SU-DHL-6 (cell line): ENCODE measurements at regions not wholly inside any gene's neighbourhood (a gene's known extent, or its start where the extent isn't known, plus 50 kb on each side); places are given as distances from the start of the nearest gene placed in this dataset.

Source experiments
- H2AFZ ChIP-seq: fragments of 200-600 bp; sonication (generic); 2 replicates; pipeline ENCODE4 v1.6.1; 2014; ENCODE audit warnings: low read depth, mild to moderate bottlenecking, moderate library complexity, mixed read lengths, antibody characterized with exemption, low read length; ENCODE audit not compliant: severe bottlenecking
- H3F3A ChIP-seq: fragments of 200-600 bp; shearing (Covaris generic); 2 replicates; pipeline ENCODE4 v1.6.0; 2016; ENCODE audit warnings: antibody characterized with exemption, mild to moderate bottlenecking; ENCODE audit not compliant: insufficient read depth
- H3K27ac ChIP-seq: fragments of 200-600 bp; sonication (generic); 2 replicates; pipeline ENCODE4 v1.5.1; 2016; ENCODE audit warnings: low read depth, mild to moderate bottlenecking, low read length, moderate library complexity, mixed read lengths
- H3K27me3 ChIP-seq: fragments of 200-600 bp; sonication (generic), shearing (Covaris generic); 2 replicates; pipeline ENCODE4 v1.6.0; 2014; ENCODE audit warnings: mild to moderate bottlenecking, low read length
- H3K36me3 ChIP-seq: fragments of 200-600 bp; sonication (generic); 2 replicates; pipeline ENCODE4 v1.6.1; 2014; ENCODE audit warnings: mild to moderate bottlenecking, low read length, mixed read lengths
- H3K4me2 ChIP-seq: fragments of 300-600, 200-600 bp; shearing (Covaris generic), sonication (generic); 2 replicates; pipeline ENCODE4 v1.6.0; 2014; ENCODE audit warnings: low read length, low read depth, mild to moderate bottlenecking; ENCODE audit not compliant: poor library complexity, severe bottlenecking
- H3K4me3 ChIP-seq: fragments of 200-600 bp; sonication (generic); 2 replicates; pipeline ENCODE4 v1.5.1; 2014; ENCODE audit warnings: antibody characterized with exemption, low read length, mild to moderate bottlenecking, mixed read lengths; ENCODE audit not compliant: insufficient read depth, poor library complexity, severe bottlenecking
- H3K79me2 ChIP-seq: fragments of 200-600 bp; sonication (generic); 2 replicates; pipeline ENCODE4 v1.6.1; 2014; ENCODE audit warnings: mild to moderate bottlenecking, low read length, moderate library complexity; ENCODE audit not compliant: insufficient read depth
- H3K9ac ChIP-seq: fragments of 200-600 bp; sonication (generic); 2 replicates; pipeline ENCODE4 v1.7.0; 2014; ENCODE audit warnings: mild to moderate bottlenecking, low read length
- H3K9me2 ChIP-seq: fragments of 200-600 bp; sonication (generic); replicated peaks from 2 replicates; pipeline ENCODE4 v1.6.1; 2014; ENCODE audit warnings: low read length; ENCODE audit not compliant: insufficient read depth
- H3K9me3 ChIP-seq: fragments of 200-600 bp; sonication (generic); 2 replicates; pipeline ENCODE4 v1.6.1; 2014; ENCODE audit warnings: low read length, mixed read lengths; ENCODE audit not compliant: insufficient read depth
- H4K20me1 ChIP-seq: fragments of 200-600 bp; sonication (generic); 2 replicates; pipeline ENCODE4 v1.6.1; 2014; ENCODE audit warnings: low read depth, mild to moderate bottlenecking, antibody characterized with exemption, low read length, moderate library complexity, mixed read lengths
- CTCF ChIP-seq: fragments of 200-600 bp; sonication (generic); IDR thresholded peaks from one replicate; pipeline ENCODE4 v1.5.1; 2017; ENCODE audit warnings: antibody characterized with exemption, mild to moderate bottlenecking, low read length, moderate library complexity; ENCODE audit not compliant: insufficient read depth, poor library complexity, severe bottlenecking
- EZH2phosphoT487 ChIP-seq: fragments of 200-600 bp; sonication (generic), shearing (Covaris generic); conservative IDR thresholded peaks from 2 replicates; pipeline ENCODE4 v1.6.1; 2018; ENCODE audit warnings: mild to moderate bottlenecking, antibody characterized with exemption, low read length, moderate library complexity, mixed read lengths

GRCh38 chr2:19104503-19104902 is 253.9 kb downstream of the OSR1 start:
- Histone ChIP-seq H4K20me1 (no peaks in the 10 kb centered on the region), H3K27me3 (no peaks in the 10 kb centered on the region), H3K9me3 (no peaks in the 10 kb centered on the region), H3K9me2 (no peaks in the 10 kb centered on the region), H3K4me3 (no peak overlapping the region), H3K36me3 (no peaks in the 10 kb centered on the region), H3F3A (no peaks in the 10 kb centered on the region), H3K27ac (no peak overlapping the region), H3K9ac (no peak overlapping the region), H3K4me2 (no peak overlapping the region), H2AFZ (no peak overlapping the region), H3K79me2 (no peaks in the 10 kb centered on the region)
- TF ChIP-seq EZH2phosphoT487 (no peak), CTCF (no peak)

GRCh38 chr2:19102696-19103423 is 255.6 kb downstream of the OSR1 start:
- no peaks in the 10 kb centered on the region for H3F3A ChIP-seq
- H3K27me3 ChIP-seq, result no peaks in the 10 kb centered on the region
- H3K4me3 ChIP-seq, result no peak overlapping the region
- TF ChIP-seq EZH2phosphoT487 (no peak), CTCF (no peak)
- H3K4me2 ChIP-seq, result no peak overlapping the region
- H3K79me2 ChIP-seq, result no peaks in the 10 kb centered on the region
- H4K20me1 ChIP-seq, result no peaks in the 10 kb centered on the region
- no peaks in the 10 kb centered on the region for H3K9me2 ChIP-seq
- no peak overlapping the region for H2AFZ ChIP-seq
- no peaks in the 10 kb centered on the region for H3K9me3 ChIP-seq
- H3K36me3 ChIP-seq, result no peaks in the 10 kb centered on the region
- H3K27ac ChIP-seq, result no peak overlapping the region
- H3K9ac ChIP-seq, result no peak overlapping the region

- H3K9me2 ChIP-seq, result no peaks in the 10 kb centered on the region
- no peaks in the 10 kb centered on the region for H3K79me2 ChIP-seq
- H3K4me3 ChIP-seq, result no peak overlapping the region
- H3K9me3 ChIP-seq, result no peaks in the 10 kb centered on the region
- no peaks in the 10 kb centered on the region for H3F3A ChIP-seq
- no peaks in the 10 kb centered on the region for H4K20me1 ChIP-seq
- no peaks in the 10 kb centered on the region for H3K27me3 ChIP-seq
- no peak overlapping the region for H3K9ac ChIP-seq
- no peak overlapping the region for H3K27ac ChIP-seq
- TF ChIP-seq CTCF (no peak), EZH2phosphoT487 (no peak)
- H3K4me2 ChIP-seq, result no peak overlapping the region
- no peak overlapping the region for H2AFZ ChIP-seq
- no peaks in the 10 kb centered on the region for H3K36me3 ChIP-seq
Measured at GRCh38 chr2:19101968-19102367, 256.5 kb downstream of the OSR1 start.
